Liver (tissue), 8 donors: ENCODE measurements at regions not wholly inside any gene's neighbourhood (a gene's known extent, or its start where the extent isn't known, plus 50 kb on each side); places are given as distances from the start of the nearest gene placed in this dataset.

Experiments used
- DNase-seq: peaks from one replicate; pipeline ENCODE4 v3.0.0-alpha.2; 2017; ENCODE audit warnings: low spot score
- H3K27ac ChIP-seq, 2 donors: one replicate each; pipeline ENCODE4 v1.7.0; 2013; ENCODE audit warnings: inconsistent platforms in 2 of 2, low read length in 2 of 2, control low read depth in 1 of 2, low read depth in 1 of 2, mild to moderate bottlenecking in 1 of 2
- H3K27me3 ChIP-seq, 4 donors: one replicate each; pipeline versions ENCODE4 v1.6.1 to v1.7.0; 2013; ENCODE audit warnings: low read length in 3 of 4, inconsistent platforms in 1 of 4, mild to moderate bottlenecking in 1 of 4, moderate library complexity in 1 of 4; ENCODE audit not compliant: control insufficient read depth in 4 of 4, insufficient read depth in 4 of 4
- H3K36me3 ChIP-seq, 4 donors: one replicate each; pipeline versions ENCODE4 v1.6.1 to v1.7.0; 2013; ENCODE audit warnings: low read length in 3 of 4, mild to moderate bottlenecking in 3 of 4, low read depth in 1 of 4, moderate library complexity in 1 of 4; ENCODE audit not compliant: control insufficient read depth in 4 of 4, insufficient read depth in 3 of 4
- H3K4me1 ChIP-seq, 4 donors: one replicate each; pipeline versions ENCODE4 v1.6.1 to v1.7.0; 2013; ENCODE audit warnings: low read length in 3 of 4, mild to moderate bottlenecking in 3 of 4, moderate library complexity in 1 of 4; ENCODE audit not compliant: control insufficient read depth in 4 of 4, insufficient read depth in 4 of 4
- H3K4me3 ChIP-seq, 3 donors: one replicate each; pipeline versions ENCODE4 v1.6.1 to v1.7.0; 2013; ENCODE audit warnings: low read length in 3 of 3, control low read depth in 1 of 3, low read depth in 1 of 3, mild to moderate bottlenecking in 1 of 3
- H3K9ac ChIP-seq, 2 donors: one replicate each; pipeline ENCODE4 v1.7.0; 2013; ENCODE audit warnings: low read length in 2 of 2, mild to moderate bottlenecking in 2 of 2, moderate library complexity in 2 of 2, control low read depth in 1 of 2, low read depth in 1 of 2
- H3K9me3 ChIP-seq, 4 donors: one replicate each; pipeline versions ENCODE4 v1.6.1 to v1.7.0; 2013; ENCODE audit warnings: low read length in 3 of 4; ENCODE audit not compliant: control insufficient read depth in 4 of 4
- ATF3 ChIP-seq: IDR thresholded peaks from 2 replicates; pipeline ENCODE4 v1.6.1; 2016; ENCODE audit warnings: antibody characterized with exemption
- EGR1 ChIP-seq, 2 donors: IDR thresholded peaks; 2 replicates each; pipeline ENCODE4 v1.6.1; 2016 to 2018; ENCODE audit warnings: antibody characterized with exemption in 2 of 2, low read depth in 2 of 2
- FOXA1 ChIP-seq: IDR thresholded peaks from 2 replicates; pipeline ENCODE4 v1.6.1; 2016; ENCODE audit warnings: antibody characterized with exemption
- FOXA2 ChIP-seq: IDR thresholded peaks from 2 replicates; pipeline ENCODE4 v1.6.1; 2016; ENCODE audit warnings: antibody characterized with exemption
- GABPA ChIP-seq, 2 donors: IDR thresholded peaks in 1 of 2; conservative IDR thresholded peaks in 1 of 2; 2 replicates each; pipeline ENCODE4 v1.6.1; 2016; ENCODE audit warnings: antibody characterized with exemption in 2 of 2, mild to moderate bottlenecking in 1 of 2, moderate library complexity in 1 of 2
- HNF4A ChIP-seq, 2 donors: conservative IDR thresholded peaks; 2 replicates each; pipeline ENCODE4 v1.6.1; 2016; ENCODE audit warnings: antibody characterized with exemption in 2 of 2, mild to moderate bottlenecking in 2 of 2
- HNF4G ChIP-seq: IDR thresholded peaks from 2 replicates; pipeline ENCODE4 v1.6.1; 2016; ENCODE audit warnings: antibody characterized with exemption
- JUND ChIP-seq, 2 donors: IDR thresholded peaks; 2 replicates each; pipeline ENCODE4 v1.6.1; 2016; ENCODE audit warnings: antibody characterized with exemption in 2 of 2
- NR2F2 ChIP-seq: IDR thresholded peaks from 2 replicates; pipeline ENCODE4 v1.6.1; 2016; ENCODE audit warnings: antibody characterized with exemption
- RAD21 ChIP-seq, 2 donors: IDR thresholded peaks; 2 replicates each; pipeline ENCODE4 v1.6.1; 2016; ENCODE audit warnings: antibody characterized with exemption in 2 of 2, mild to moderate bottlenecking in 2 of 2
- REST ChIP-seq: IDR thresholded peaks from 2 replicates; pipeline ENCODE4 v1.6.1; 2016; ENCODE audit warnings: antibody characterized with exemption, mild to moderate bottlenecking
- RXRA ChIP-seq, 2 donors: IDR thresholded peaks; 2 replicates each; pipeline ENCODE4 v1.6.1; 2017 to 2018; ENCODE audit warnings: antibody characterized with exemption in 2 of 2, mild to moderate bottlenecking in 1 of 2
- SP1 ChIP-seq: IDR thresholded peaks from 2 replicates; pipeline ENCODE4 v1.6.1; 2018; ENCODE audit warnings: antibody characterized with exemption, mild to moderate bottlenecking
- TAF1 ChIP-seq: conservative IDR thresholded peaks from 2 replicates; pipeline ENCODE4 v1.6.1; 2016; ENCODE audit warnings: antibody characterized with exemption, mild to moderate bottlenecking
- YY1 ChIP-seq: IDR thresholded peaks from 2 replicates; pipeline ENCODE4 v1.6.1; 2016; ENCODE audit warnings: antibody characterized with exemption, mild to moderate bottlenecking
- ZBTB33 ChIP-seq: IDR thresholded peaks from 2 replicates; pipeline ENCODE4 v1.6.1; 2016; ENCODE audit warnings: antibody characterized with exemption
- WGBS: extraction: QIAGEN DNeasy Blood & Tissue Kit; methylation state at CpG from one replicate; pipeline ENCODE4 v1.1.7; 2013; 5-methylcytosine and 5-hydroxymethylcytosine counted together
- TF ChIP-seq, protein P1 (sequence below): fragments of 150-350 bp; IDR thresholded peaks from 2 replicates; pipeline ENCODE4 v1.5.1; 2017; ENCODE audit warnings: improper control_type of control experiment, low read depth, low read length; ENCODE audit not compliant: missing input control
- donor health status: healthy.
- donor health status: healthy.
- donor health status: healthy.
- donor health status: healthy.
- donor health status: healthy.

DNA sequence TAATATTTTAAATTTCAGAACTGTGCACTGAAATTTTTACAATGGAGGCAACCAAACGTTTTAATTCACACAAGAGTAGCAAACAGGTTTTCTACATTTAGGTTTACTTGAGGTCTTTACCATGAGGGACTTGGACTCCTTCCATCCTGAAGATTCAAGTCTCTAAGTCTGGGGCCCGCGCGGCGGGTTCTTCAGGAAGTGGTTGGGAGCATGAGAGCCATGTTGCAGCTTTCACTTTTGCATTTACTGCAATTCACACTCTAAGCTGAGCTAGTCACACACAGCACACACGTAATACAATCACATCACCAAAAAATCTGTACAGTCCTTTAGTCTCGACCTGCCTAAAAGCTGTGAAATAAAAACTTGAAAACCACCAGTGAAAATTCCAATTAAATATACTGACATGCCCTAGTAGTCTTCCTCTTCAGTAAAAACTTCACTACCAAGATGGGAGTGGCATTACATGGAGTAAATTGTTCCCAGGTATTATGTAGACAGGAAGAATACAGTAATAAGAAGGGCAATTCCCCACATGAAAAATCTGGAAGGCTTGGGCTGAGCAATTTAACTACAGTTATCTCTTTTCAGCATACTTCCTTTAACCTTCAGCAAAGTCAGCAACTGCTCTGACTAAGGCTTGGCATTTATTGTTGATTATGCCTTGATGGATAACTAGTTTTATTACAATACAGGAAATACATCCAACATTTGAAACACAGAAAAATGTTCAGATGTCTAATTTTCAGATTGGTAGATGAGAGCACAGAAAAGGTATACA lies 571.1 kb upstream of the DIPK2B start:
- no peak overlapping the region for H3K27ac ChIP-seq
- H3K4me3 ChIP-seq: no peak overlapping the region
- DNase-seq: no peak
- no peaks in the 10 kb centered on the region for H3K36me3 ChIP-seq
- WGBS: 52% methylated on average over 7 of the region's 7 CpGs
- peaks cover 0 to 3% (median 0%) of the 10 kb centered on the region in 4 donors for H3K4me1 ChIP-seq
- no peaks in the 10 kb centered on the region for H3K9me3 ChIP-seq
- no peak overlapping the region for H3K9ac ChIP-seq
- TF ChIP-seq YY1 (no peak), GABPA (IDR thresholded peaks at IDR 0.05 in 1 of 2, conservative IDR thresholded peaks at IDR 0.05 in 1 of 2) (no peak), ATF3 (no peak), REST (no peak), ZBTB33 (no peak), FOXA1 (no peak), JUND (IDR thresholded peaks at IDR 0.05) (no peak), SP1 (no peak), EGR1 (IDR thresholded peaks at IDR 0.05; ENCODE audit: low read depth in 2 of 2) (no peak), NR2F2 (no peak), RXRA (IDR thresholded peaks at IDR 0.05) (no peak), HNF4A (conservative IDR thresholded peaks at IDR 0.05) (no peak), RAD21 (IDR thresholded peaks at IDR 0.05) (no peak), FOXA2 (no peak), HNF4G (no peak)
- TF ChIP-seq, protein P1, sequence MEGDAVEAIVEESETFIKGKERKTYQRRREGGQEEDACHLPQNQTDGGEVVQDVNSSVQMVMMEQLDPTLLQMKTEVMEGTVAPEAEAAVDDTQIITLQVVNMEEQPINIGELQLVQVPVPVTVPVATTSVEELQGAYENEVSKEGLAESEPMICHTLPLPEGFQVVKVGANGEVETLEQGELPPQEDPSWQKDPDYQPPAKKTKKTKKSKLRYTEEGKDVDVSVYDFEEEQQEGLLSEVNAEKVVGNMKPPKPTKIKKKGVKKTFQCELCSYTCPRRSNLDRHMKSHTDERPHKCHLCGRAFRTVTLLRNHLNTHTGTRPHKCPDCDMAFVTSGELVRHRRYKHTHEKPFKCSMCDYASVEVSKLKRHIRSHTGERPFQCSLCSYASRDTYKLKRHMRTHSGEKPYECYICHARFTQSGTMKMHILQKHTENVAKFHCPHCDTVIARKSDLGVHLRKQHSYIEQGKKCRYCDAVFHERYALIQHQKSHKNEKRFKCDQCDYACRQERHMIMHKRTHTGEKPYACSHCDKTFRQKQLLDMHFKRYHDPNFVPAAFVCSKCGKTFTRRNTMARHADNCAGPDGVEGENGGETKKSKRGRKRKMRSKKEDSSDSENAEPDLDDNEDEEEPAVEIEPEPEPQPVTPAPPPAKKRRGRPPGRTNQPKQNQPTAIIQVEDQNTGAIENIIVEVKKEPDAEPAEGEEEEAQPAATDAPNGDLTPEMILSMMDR: no peak
- H3K27me3 ChIP-seq: no peaks in the 10 kb centered on the region

DNA sequence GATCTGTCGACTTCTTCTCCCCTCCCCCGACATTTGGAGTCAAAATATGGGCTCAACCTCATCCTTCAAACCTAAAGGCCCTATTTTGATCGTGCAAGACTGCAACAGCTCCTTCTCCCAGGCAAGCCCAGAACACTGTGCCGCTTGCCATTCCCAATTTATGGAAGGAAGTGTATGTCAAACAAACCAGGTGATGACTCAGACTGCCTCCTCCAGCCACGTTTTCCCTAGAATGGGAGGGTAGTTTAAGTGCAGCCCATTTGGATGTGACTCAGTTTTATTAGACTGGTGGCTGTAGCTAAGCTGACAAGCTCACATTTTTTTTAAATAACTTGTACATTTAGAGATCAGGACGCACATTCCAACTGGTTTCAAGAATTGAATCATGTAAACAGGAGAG lies 570.4 kb upstream of the DIPK2B start:
- Histone ChIP-seq H3K9ac (no peak overlapping the region), H3K27me3 (no peaks in the 10 kb centered on the region), H3K36me3 (no peaks in the 10 kb centered on the region), H3K4me3 (no peak overlapping the region), H3K27ac (no peak overlapping the region), H3K4me1 (peaks cover 0 to 3% (median 0%) of the 10 kb centered on the region in 4 donors), H3K9me3 (no peaks in the 10 kb centered on the region)
- TF ChIP-seq RAD21 (IDR thresholded peaks at IDR 0.05): no peak
- TF ChIP-seq HNF4G: no peak
- no peak for TF ChIP-seq RXRA (IDR thresholded peaks at IDR 0.05)
- TF ChIP-seq EGR1 (IDR thresholded peaks at IDR 0.05; ENCODE audit: low read depth in 2 of 2): no peak
- TF ChIP-seq SP1: no peak
- TF ChIP-seq, protein P1: no peak
- TF ChIP-seq JUND (IDR thresholded peaks at IDR 0.05): no peak
- TF ChIP-seq REST: no peak
- no peak for TF ChIP-seq TAF1
- no peak for DNase-seq
- WGBS: 55% methylated on average over 6 of the region's 6 CpGs
